OCI-LY7 (cell line): ENCODE measurements at regions not wholly inside any gene's neighbourhood (a gene's known extent, or its start where the extent isn't known, plus 50 kb on each side); places are given as distances from the start of the nearest gene placed in this dataset.

Source experiments
- BruUV-seq: library from RNA; stranded (reverse); fragments of 400-500 nt; replicated peaks from 2 replicates; lab custom pipeline; 2021; lab: Mats Ljungman, UMichigan
- CTCF ChIA-PET: fragments of 300-600 bp; sonication (Branson Sonifier 250); formaldehyde crosslinking; loops from one replicate; lab custom pipeline; 2022; ENCODE audit warnings: antibody characterized with exemption; ENCODE audit not compliant: unreplicated experiment; lab: Charles Lee
- POLR2A ChIA-PET: fragments of 300-600 bp; sonication (Branson Sonifier 250); formaldehyde crosslinking; loops from one replicate; lab custom pipeline; 2022; ENCODE audit warnings: antibody characterized with exemption; lab: Charles Lee
- DNase-seq: peaks from one replicate; pipeline ENCODE4 v3.0.0-alpha.2; 2015; ENCODE audit warnings: low spot score
- H2AFZ ChIP-seq: fragments of 200-600 bp; sonication (generic), shearing (Covaris generic); 2 replicates; pipeline ENCODE4 v1.6.1; 2014; ENCODE audit warnings: mild to moderate bottlenecking, antibody characterized with exemption, low read length, moderate library complexity
- H3K27ac ChIP-seq: fragments of 200-600 bp; sonication (generic); 2 replicates; pipeline ENCODE4 v1.5.1; 2014; ENCODE audit warnings: mixed run types, low read depth, mild to moderate bottlenecking, moderate library complexity, low read length, inconsistent platforms; ENCODE audit not compliant: poor library complexity, severe bottlenecking
- H3K36me3 ChIP-seq: fragments of 200-600 bp; sonication (generic); 2 replicates; pipeline ENCODE4 v1.6.1; 2014; ENCODE audit warnings: mild to moderate bottlenecking, antibody characterized with exemption, low read length, moderate library complexity, mixed read lengths; ENCODE audit not compliant: insufficient read depth
- H3K4me1 ChIP-seq: fragments of 200-600 bp; sonication (generic); 2 replicates; pipeline ENCODE4 v1.5.1; 2014; ENCODE audit warnings: mild to moderate bottlenecking, low read length; ENCODE audit not compliant: insufficient read depth, poor library complexity, severe bottlenecking
- H3K4me2 ChIP-seq: fragments of 200-600 bp; sonication (generic); 2 replicates; pipeline ENCODE4 v1.6.1; 2014; ENCODE audit warnings: mild to moderate bottlenecking, low read length
- H3K4me3 ChIP-seq: fragments of 200-600 bp; sonication (generic); 2 replicates; pipeline ENCODE4 v1.5.1; 2014; ENCODE audit warnings: mild to moderate bottlenecking, low read depth, low read length; ENCODE audit not compliant: poor library complexity, severe bottlenecking
- H3K79me2 ChIP-seq: fragments of 200-600 bp; sonication (generic); 2 replicates; pipeline ENCODE4 v1.6.1; 2016; ENCODE audit warnings: low read depth, mild to moderate bottlenecking, low read length, moderate library complexity, mixed read lengths; ENCODE audit not compliant: insufficient read depth
- H3K9me2 ChIP-seq: fragments of 200-600 bp; sonication (generic); 2 replicates; pipeline ENCODE4 v1.6.1; 2016; ENCODE audit warnings: mild to moderate bottlenecking, low read length, mixed read lengths; ENCODE audit not compliant: insufficient read depth
- H3K9me3 ChIP-seq: fragments of 200-600 bp; sonication (generic); 2 replicates; pipeline ENCODE4 v1.6.1; 2014; ENCODE audit warnings: mild to moderate bottlenecking, mixed run types, low read length, mixed read lengths
- H4K20me1 ChIP-seq: fragments of 200-600 bp; sonication (generic); 2 replicates; pipeline ENCODE4 v1.6.1; 2014; ENCODE audit warnings: mild to moderate bottlenecking, antibody characterized with exemption, low read length, moderate library complexity, mixed read lengths; ENCODE audit not compliant: insufficient read depth
- EZH2phosphoT487 ChIP-seq: fragments of 200-600 bp; sonication (generic); IDR thresholded peaks from 2 replicates; pipeline ENCODE4 v1.6.1; 2018; ENCODE audit warnings: low read depth, borderline replicate concordance, mild to moderate bottlenecking, mixed run types, antibody characterized with exemption, low read length, moderate library complexity, mixed read lengths
- intact Hi-C: fragments of 100-400 bp; cut with micrococcal nuclease; formaldehyde crosslinking; loops from one replicate; pipeline ENCODE4 v1.10.0; 2022; ENCODE audit not compliant: unreplicated experiment
- TF ChIP-seq, protein P1 (sequence below): fragments of 200-600 bp; sonication (generic); conservative IDR thresholded peaks from 2 replicates; pipeline ENCODE4 v1.5.1; 2014; ENCODE audit warnings: mild to moderate bottlenecking, antibody characterized with exemption, low read length, moderate library complexity, mixed read lengths

DNA sequence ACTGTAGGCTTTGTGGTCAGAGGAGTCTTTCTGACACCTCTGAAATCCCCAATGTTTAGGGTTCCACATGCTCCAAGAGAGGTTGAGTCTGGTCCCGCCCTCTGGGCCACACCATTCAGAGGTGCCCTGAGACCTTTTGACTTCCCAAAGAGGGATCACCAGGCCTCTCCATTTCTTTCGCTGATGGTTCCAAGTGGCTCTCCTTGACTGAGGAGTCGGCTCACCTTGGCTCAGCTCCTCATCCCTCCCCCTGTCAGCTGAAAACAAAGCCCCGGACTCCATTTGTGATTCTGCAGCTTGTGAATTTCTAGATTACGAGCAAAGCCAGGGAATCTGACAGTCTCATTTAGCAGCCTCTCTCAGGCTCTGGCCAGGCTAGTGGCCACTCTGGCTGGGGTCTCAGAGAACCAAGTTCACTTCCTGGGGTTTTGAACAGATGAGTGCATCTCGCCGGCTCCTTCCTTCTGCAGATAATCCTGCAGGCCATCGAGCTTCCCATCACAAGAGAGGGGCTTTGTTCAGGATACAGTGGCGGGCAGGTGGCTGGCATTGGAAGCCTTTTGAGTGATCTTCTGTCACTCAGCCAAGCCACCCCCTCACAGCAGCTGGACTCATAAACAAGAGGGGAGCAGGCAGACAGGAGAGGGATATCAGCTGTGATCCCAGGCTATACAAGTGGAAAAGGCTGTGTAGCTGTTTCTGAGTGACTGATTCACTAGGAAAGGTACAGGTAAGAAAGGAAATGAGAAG, 102.9 kb downstream of the TRIM29 start:
- Histone ChIP-seq H3K4me2 (no peak overlapping the region), H3K36me3 (no peaks in the 10 kb centered on the region), H3K4me1 (no peaks in the 10 kb centered on the region), H3K79me2 (no peaks in the 10 kb centered on the region), H3K27ac (no peak overlapping the region), H2AFZ (no peak overlapping the region), H3K9me3 (no peaks in the 10 kb centered on the region), H3K9me2 (no peaks in the 10 kb centered on the region), H3K4me3 (no peak overlapping the region), H4K20me1 (no peaks in the 10 kb centered on the region)
- intact Hi-C loops, result no loop called here
- TF ChIP-seq, protein P1, sequence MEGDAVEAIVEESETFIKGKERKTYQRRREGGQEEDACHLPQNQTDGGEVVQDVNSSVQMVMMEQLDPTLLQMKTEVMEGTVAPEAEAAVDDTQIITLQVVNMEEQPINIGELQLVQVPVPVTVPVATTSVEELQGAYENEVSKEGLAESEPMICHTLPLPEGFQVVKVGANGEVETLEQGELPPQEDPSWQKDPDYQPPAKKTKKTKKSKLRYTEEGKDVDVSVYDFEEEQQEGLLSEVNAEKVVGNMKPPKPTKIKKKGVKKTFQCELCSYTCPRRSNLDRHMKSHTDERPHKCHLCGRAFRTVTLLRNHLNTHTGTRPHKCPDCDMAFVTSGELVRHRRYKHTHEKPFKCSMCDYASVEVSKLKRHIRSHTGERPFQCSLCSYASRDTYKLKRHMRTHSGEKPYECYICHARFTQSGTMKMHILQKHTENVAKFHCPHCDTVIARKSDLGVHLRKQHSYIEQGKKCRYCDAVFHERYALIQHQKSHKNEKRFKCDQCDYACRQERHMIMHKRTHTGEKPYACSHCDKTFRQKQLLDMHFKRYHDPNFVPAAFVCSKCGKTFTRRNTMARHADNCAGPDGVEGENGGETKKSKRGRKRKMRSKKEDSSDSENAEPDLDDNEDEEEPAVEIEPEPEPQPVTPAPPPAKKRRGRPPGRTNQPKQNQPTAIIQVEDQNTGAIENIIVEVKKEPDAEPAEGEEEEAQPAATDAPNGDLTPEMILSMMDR, result no peak
- no peak for TF ChIP-seq EZH2phosphoT487
- no TSS peak for BruUV-seq
- ChIA-PET CTCF (no interaction called here), POLR2A (no interaction called here)
- DNase-seq, result no peak

DNA sequence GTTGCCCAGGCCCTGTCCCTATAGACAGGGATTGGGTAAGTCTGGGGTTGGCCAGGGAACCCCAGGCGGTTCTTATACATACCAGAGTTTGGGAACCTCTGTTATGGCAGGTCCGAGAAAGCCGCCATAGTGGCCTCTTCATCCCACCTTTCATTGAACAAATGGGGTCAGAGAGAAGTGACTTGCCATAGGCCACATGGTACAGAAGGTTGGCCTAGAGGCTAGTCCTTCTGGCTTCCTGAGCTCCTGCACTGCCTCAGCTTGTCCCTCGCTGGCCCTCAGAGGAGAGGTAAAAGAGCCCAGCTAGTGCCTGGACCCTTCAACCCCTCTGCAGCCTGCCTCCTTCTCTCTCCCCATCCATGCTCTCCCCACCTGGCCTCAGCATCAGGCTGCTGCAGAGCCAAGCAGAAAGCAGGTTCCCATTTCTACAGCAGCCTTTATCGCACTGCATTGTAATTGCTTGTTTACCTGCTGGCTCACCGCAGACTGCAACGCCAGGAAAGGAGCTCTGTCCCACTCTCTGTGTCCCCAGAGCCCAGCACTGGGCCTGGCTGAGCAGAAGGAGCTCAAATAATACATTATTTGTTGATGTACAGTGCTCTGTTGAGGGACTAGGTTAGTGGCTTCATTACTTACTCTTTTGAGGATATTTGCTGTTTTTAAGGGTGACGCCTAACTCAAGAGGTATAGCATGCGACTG, 103.6 kb downstream of the TRIM29 start:
- H3K36me3 ChIP-seq, result no peaks in the 10 kb centered on the region
- no peak overlapping the region for H2AFZ ChIP-seq
- no peaks in the 10 kb centered on the region for H3K9me2 ChIP-seq
- H3K4me3 ChIP-seq, result no peak overlapping the region
- ChIA-PET POLR2A (no interaction called here), CTCF (no interaction called here)
- H3K4me1 ChIP-seq, result no peaks in the 10 kb centered on the region
- intact Hi-C loops, result no loop called here
- no peak for DNase-seq
- no peak overlapping the region for H3K27ac ChIP-seq
- BruUV-seq, result no TSS peak
- H3K4me2 ChIP-seq, result no peak overlapping the region
- no peaks in the 10 kb centered on the region for H3K9me3 ChIP-seq
- TF ChIP-seq EZH2phosphoT487, result no peak
- TF ChIP-seq, protein P1, result no peak
- H4K20me1 ChIP-seq, result no peaks in the 10 kb centered on the region
- H3K79me2 ChIP-seq, result no peaks in the 10 kb centered on the region
